ENCODE measurements at regions not wholly inside any gene's neighbourhood (a gene's known extent, or its start where the extent isn't known, plus 50 kb on each side); places are given as distances from the start of the nearest gene placed in this dataset.

- no peak for TF ChIP-seq EZH2 (IDR thresholded peaks at IDR 0.05; ENCODE audit: borderline replicate concordance, insufficient read depth, low read depth, low read length, poor library complexity, severe bottlenecking)
- TF ChIP-seq CTCF (IDR thresholded peaks at IDR 0.05) = no peak
Measured at GRCh38 chr2:217206016-217206725, 346.3 kb upstream of the TNP1 start.
